ENCODE measurements at regions not wholly inside any gene's neighbourhood (a gene's known extent, or its start where the extent isn't known, plus 50 kb on each side); places are given as distances from the start of the nearest gene placed in this dataset.

DNA sequence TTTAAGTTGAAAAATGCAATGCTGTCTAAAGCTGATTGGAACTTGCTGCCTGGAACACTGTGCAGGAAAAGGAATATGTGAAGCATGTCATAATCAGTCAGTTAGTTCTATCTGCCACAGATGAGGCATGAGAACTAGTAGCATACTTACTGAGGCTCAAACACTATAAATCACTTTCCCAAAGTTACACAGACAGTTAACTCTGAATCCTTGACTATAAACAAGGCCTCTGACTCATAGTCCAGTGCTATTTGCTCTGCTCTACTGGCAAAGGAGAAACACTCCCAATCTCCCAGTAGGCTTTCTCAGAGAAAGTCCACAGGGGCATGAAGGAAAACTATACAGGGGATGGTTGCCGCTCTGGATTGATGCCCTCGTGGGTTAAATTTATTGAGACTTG is 2078.4 kb upstream of the TENM3 start:
- DNase-seq (no peak), ATAC-seq (no peak)
- H3K9me3 ChIP-seq = no peaks in the 10 kb centered on the region
- H3K36me3 ChIP-seq = no peaks in the 10 kb centered on the region
- H3K4me1 ChIP-seq = no peaks in the 10 kb centered on the region
- no peak overlapping the region for H3K4me3 ChIP-seq
- no peak overlapping the region for H3K27ac ChIP-seq
- in situ Hi-C loops (cut with MboI; ENCODE audit: low sequenced_read_pairs in 4 of 4) (no loop called here), intact Hi-C loops (cut with DNase I; ENCODE audit: low total_unique reads) (no loop called here)
- TF ChIP-seq CTCF (IDR thresholded peaks at IDR 0.05 in 4 of 5, conservative IDR thresholded peaks at IDR 0.05 in 1 of 5) = no peak
- no peak for TF ChIP-seq POLR2A (IDR thresholded peaks at IDR 0.05)
- no peaks in the 10 kb centered on the region for H3K27me3 ChIP-seq

DNA sequence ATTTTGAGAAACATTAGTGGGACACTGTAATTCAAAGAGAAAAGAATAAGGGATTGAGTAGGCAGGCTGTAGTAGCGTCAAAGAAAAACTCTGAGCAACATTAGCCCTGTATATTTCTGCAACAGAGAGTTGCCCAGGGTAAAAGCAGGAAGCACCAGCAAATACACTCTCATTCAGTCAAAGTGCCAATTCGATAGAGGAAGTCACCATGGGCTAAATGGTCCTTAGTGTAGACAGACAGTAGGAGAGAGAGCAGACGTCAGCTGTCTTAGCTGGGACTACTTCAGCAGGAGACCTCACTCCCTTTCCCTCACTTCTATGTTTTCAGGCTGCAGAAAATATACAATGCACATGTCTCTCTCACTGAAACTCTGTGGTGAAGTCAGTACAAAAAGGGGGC is 2073.8 kb upstream of the TENM3 start:
- in situ Hi-C loops (cut with MboI; ENCODE audit: low sequenced_read_pairs in 4 of 4) (no loop called here), intact Hi-C loops (cut with DNase I; ENCODE audit: low total_unique reads) (no loop called here)
- no peak for ATAC-seq
- DNase-seq = no peak
- H3K4me1 ChIP-seq = no peaks in the 10 kb centered on the region
- H3K27me3 ChIP-seq = no peaks in the 10 kb centered on the region
- no peaks in the 10 kb centered on the region for H3K9me3 ChIP-seq
- no peak overlapping the region for H3K27ac ChIP-seq
- no peak for TF ChIP-seq POLR2A (IDR thresholded peaks at IDR 0.05)
- no peak for TF ChIP-seq CTCF (IDR thresholded peaks at IDR 0.05 in 4 of 5, conservative IDR thresholded peaks at IDR 0.05 in 1 of 5)
- H3K36me3 ChIP-seq = no peaks in the 10 kb centered on the region
- H3K4me3 ChIP-seq = no peak overlapping the region

- TF ChIP-seq POLR2A (IDR thresholded peaks at IDR 0.05) = no peak
- Histone ChIP-seq H3K9me3 (no peaks in the 10 kb centered on the region), H3K4me1 (no peaks in the 10 kb centered on the region), H3K36me3 (no peaks in the 10 kb centered on the region), H3K4me3 (no peak overlapping the region), H3K27me3 (no peaks in the 10 kb centered on the region), H3K27ac (no peak overlapping the region)
- ATAC-seq = no peak
- DNase-seq = no peak
- in situ Hi-C loops (cut with MboI; ENCODE audit: low sequenced_read_pairs in 4 of 4) = no loop called here
- intact Hi-C loops (cut with DNase I; ENCODE audit: low total_unique reads) = no loop called here
These were observed 2073.2 kb upstream of the TENM3 start for GRCh38 chr4:180169966-180170365.

DNA sequence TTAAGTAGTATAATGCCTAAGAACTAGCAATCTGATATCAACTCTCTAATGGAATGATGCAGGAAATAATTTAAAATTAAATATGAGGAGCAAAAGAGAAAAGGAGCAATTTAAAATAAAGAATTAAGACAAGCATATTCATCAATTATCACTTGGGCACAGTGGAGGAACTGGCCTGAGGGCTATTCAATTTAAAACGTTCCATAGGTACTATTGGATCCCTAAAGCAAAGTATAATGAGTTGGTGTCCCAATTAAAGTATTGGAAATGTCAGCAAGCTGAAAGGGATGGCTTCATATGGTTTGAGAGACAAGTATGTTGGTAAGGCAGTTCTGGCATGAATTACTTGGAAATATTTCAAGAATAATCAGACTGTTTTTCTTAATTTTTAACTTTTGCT is 2064.1 kb upstream of the TENM3 start:
- H3K36me3 ChIP-seq = no peaks in the 10 kb centered on the region
- intact Hi-C loops (cut with DNase I; ENCODE audit: low total_unique reads) = no loop called here
- H3K27me3 ChIP-seq = no peaks in the 10 kb centered on the region
- DNase-seq = no peak
- ATAC-seq = no peak
- in situ Hi-C loops (cut with MboI; ENCODE audit: low sequenced_read_pairs in 4 of 4) = no loop called here
- H3K4me1 ChIP-seq = no peaks in the 10 kb centered on the region
- TF ChIP-seq CTCF (IDR thresholded peaks at IDR 0.05 in 4 of 5, conservative IDR thresholded peaks at IDR 0.05 in 1 of 5) (no peak), POLR2A (IDR thresholded peaks at IDR 0.05) (no peak)
- no peaks in the 10 kb centered on the region for H3K9me3 ChIP-seq
- no peak overlapping the region for H3K27ac ChIP-seq
- H3K4me3 ChIP-seq = no peak overlapping the region

- no peak for ATAC-seq
- Histone ChIP-seq H3K36me3 (no peaks in the 10 kb centered on the region), H3K9me3 (no peaks in the 10 kb centered on the region), H3K27me3 (no peaks in the 10 kb centered on the region), H3K4me3 (no peak overlapping the region), H3K27ac (no peak overlapping the region), H3K4me1 (no peaks in the 10 kb centered on the region)
- in situ Hi-C loops (cut with MboI; ENCODE audit: low sequenced_read_pairs in 4 of 4) = no loop called here
- intact Hi-C loops (cut with DNase I; ENCODE audit: low total_unique reads) = no loop called here
- DNase-seq = no peak
- TF ChIP-seq POLR2A (IDR thresholded peaks at IDR 0.05) (no peak), CTCF (IDR thresholded peaks at IDR 0.05 in 4 of 5, conservative IDR thresholded peaks at IDR 0.05 in 1 of 5) (no peak)
These were observed 2053.5 kb upstream of the TENM3 start for GRCh38 chr4:180189666-180190065.

All from gastrocnemius medialis (tissue), 4 donors.